H9 (cell line): ENCODE measurements at regions not wholly inside any gene's neighbourhood (a gene's known extent, or its start where the extent isn't known, plus 50 kb on each side); places are given as distances from the start of the nearest gene placed in this dataset.
A peak's percentile ranks its signal among the peaks of the same experiment; 100 is the strongest.

Experiments used
- DNase-seq: peaks from one replicate; pipeline ENCODE4 v3.0.0-alpha.2; 2017
- H2AFZ ChIP-seq: one replicate; pipeline ENCODE4 v1.6.1; 2013; ENCODE audit warnings: mild to moderate bottlenecking, low read length, control low read depth, moderate library complexity
- H2AK5ac ChIP-seq: 2 replicates; pipeline ENCODE4 v1.6.1; 2013; ENCODE audit warnings: low read length, control low read depth, mixed read lengths; ENCODE audit not compliant: insufficient read length
- H2BK120ac ChIP-seq: one replicate; pipeline ENCODE4 v1.6.1; 2013; ENCODE audit warnings: low read depth, mild to moderate bottlenecking, low read length, control low read depth, inconsistent platforms; ENCODE audit not compliant: poor library complexity, severe bottlenecking
- H2BK12ac ChIP-seq: 2 replicates; pipeline ENCODE4 v1.6.1; 2013; ENCODE audit warnings: low read length, control low read depth, mixed read lengths, low read depth; ENCODE audit not compliant: insufficient read length
- H2BK15ac ChIP-seq: 2 replicates; pipeline ENCODE4 v1.6.1; 2013; ENCODE audit warnings: low read depth, low read length, control low read depth
- H2BK20ac ChIP-seq: one replicate; pipeline ENCODE4 v1.6.1; 2013; ENCODE audit warnings: low read depth, mild to moderate bottlenecking, low read length, control low read depth, inconsistent platforms; ENCODE audit not compliant: poor library complexity, severe bottlenecking
- H2BK5ac ChIP-seq: 2 replicates; pipeline ENCODE4 v1.6.1; 2013; ENCODE audit warnings: low read length, control low read depth, mixed read lengths; ENCODE audit not compliant: insufficient read length
- H3K14ac ChIP-seq: 2 replicates; pipeline ENCODE4 v1.6.1; 2013; ENCODE audit warnings: low read length, control low read depth; ENCODE audit not compliant: insufficient read depth
- H3K18ac ChIP-seq: 2 replicates; pipeline ENCODE4 v1.6.1; 2013; ENCODE audit warnings: low read depth, mild to moderate bottlenecking, mixed read lengths, low read length, control low read depth; ENCODE audit not compliant: insufficient read length
- H3K23ac ChIP-seq: 2 replicates; pipeline ENCODE4 v1.6.1; 2013; ENCODE audit warnings: low read length, control low read depth, mixed read lengths, low read depth; ENCODE audit not compliant: insufficient read length
- H3K23me2 ChIP-seq: 2 replicates; pipeline ENCODE4 v1.6.1; 2013; ENCODE audit warnings: low read depth, mild to moderate bottlenecking, mixed read lengths, low read length, control low read depth; ENCODE audit not compliant: insufficient read length, poor library complexity, severe bottlenecking
- H3K27ac ChIP-seq: 2 replicates; pipeline ENCODE4 v1.5.1; 2013; ENCODE audit warnings: low read length, control low read depth, mixed read lengths, low read depth; ENCODE audit not compliant: insufficient read length
- H3K27me3 ChIP-seq: 2 replicates; pipeline ENCODE4 v1.6.1; 2013; ENCODE audit warnings: low read length, control low read depth, inconsistent platforms; ENCODE audit not compliant: insufficient read depth
- H3K4ac ChIP-seq: 2 replicates; pipeline ENCODE4 v1.6.1; 2013; ENCODE audit warnings: low read depth, mild to moderate bottlenecking, control low read depth, inconsistent platforms, low read length, moderate library complexity
- H3K4me1 ChIP-seq: 2 replicates; pipeline ENCODE4 v1.6.1; 2013; ENCODE audit warnings: low read length, control low read depth, inconsistent platforms; ENCODE audit not compliant: insufficient read depth
- H3K4me2 ChIP-seq: 2 replicates; pipeline ENCODE4 v1.6.1; 2013; ENCODE audit warnings: low read length, control low read depth, mixed read lengths; ENCODE audit not compliant: insufficient read length, insufficient read depth
- H3K56ac ChIP-seq: 2 replicates; pipeline ENCODE4 v1.6.1; 2013; ENCODE audit warnings: low read depth, mild to moderate bottlenecking, mixed read lengths, low read length, control low read depth; ENCODE audit not compliant: insufficient read length
- H3K79me1 ChIP-seq: 2 replicates; pipeline ENCODE4 v1.6.1; 2013; ENCODE audit warnings: low read depth, mild to moderate bottlenecking, moderate library complexity, low read length, control low read depth, inconsistent platforms; ENCODE audit not compliant: insufficient read depth, poor library complexity, severe bottlenecking
- H3K79me2 ChIP-seq: 2 replicates; pipeline ENCODE4 v1.6.1; 2013; ENCODE audit warnings: low read length, control low read depth, inconsistent platforms; ENCODE audit not compliant: insufficient read depth
- H3K9ac ChIP-seq: 2 replicates; pipeline ENCODE4 v1.6.1; 2013; ENCODE audit warnings: low read length, control low read depth, mixed read lengths; ENCODE audit not compliant: insufficient read length; ENCODE audit errors: extremely low read depth
- H3K9me3 ChIP-seq: one replicate; pipeline ENCODE4 v1.6.1; 2013; ENCODE audit warnings: low read depth, low read length, inconsistent platforms; ENCODE audit not compliant: control insufficient read depth
- H3T11ph ChIP-seq: one replicate; pipeline ENCODE4 v1.6.1; 2013; ENCODE audit warnings: mild to moderate bottlenecking, low read length, control low read depth, inconsistent platforms
- H4K20me1 ChIP-seq: one replicate; pipeline ENCODE4 v1.6.1; 2013; ENCODE audit not compliant: control insufficient read depth, insufficient read length, insufficient read depth
- H4K5ac ChIP-seq: 2 replicates; pipeline ENCODE4 v1.6.1; 2013; ENCODE audit warnings: low read depth, mild to moderate bottlenecking, mixed read lengths, low read length, control low read depth; ENCODE audit not compliant: insufficient read length
- H4K8ac ChIP-seq: replicated peaks from 2 replicates; pipeline ENCODE4 v1.6.1; 2013; ENCODE audit warnings: low read length, control low read depth, mixed read lengths, low read depth; ENCODE audit not compliant: insufficient read length
- H4K91ac ChIP-seq: 2 replicates; pipeline ENCODE4 v1.6.1; 2013; ENCODE audit warnings: low read depth, mild to moderate bottlenecking, moderate library complexity, mixed read lengths, low read length, control low read depth; ENCODE audit not compliant: insufficient read length
- H3K27ac Mint-ChIP-seq, 3 experiments: 2 replicates in 2 of 3; 3 replicates in 1 of 3; pipeline ENCODE4 v1.8.0; 2020 to 2021; ENCODE audit warnings: mixed read lengths in 3 of 3, mild to moderate bottlenecking in 1 of 3, moderate library complexity in 1 of 3
- H3K27me3 Mint-ChIP-seq: 2 replicates; pipeline ENCODE4 v1.8.0; 2021; ENCODE audit warnings: low read depth, mild to moderate bottlenecking, moderate library complexity, mixed read lengths
- H3K36me3 Mint-ChIP-seq, 3 experiments: 2 replicates in 2 of 3; 3 replicates in 1 of 3; pipeline ENCODE4 v1.8.0; 2020 to 2021; ENCODE audit warnings: low read depth in 3 of 3, mixed read lengths in 3 of 3; ENCODE audit not compliant: insufficient read depth in 1 of 3
- H3K4me1 Mint-ChIP-seq, 2 experiments: 2 replicates each; pipeline ENCODE4 v1.8.0; 2020; ENCODE audit warnings: mixed read lengths in 2 of 2
- H3K4me3 Mint-ChIP-seq, 2 experiments: 2 replicates in 1 of 2; 3 replicates in 1 of 2; pipeline ENCODE4 v1.8.0; 2020 to 2021; ENCODE audit warnings: mild to moderate bottlenecking in 2 of 2, mixed read lengths in 2 of 2, moderate library complexity in 1 of 2
- H3K9me3 Mint-ChIP-seq, 2 experiments: 2 replicates in 1 of 2; 3 replicates in 1 of 2; pipeline ENCODE4 v1.8.0; 2020; ENCODE audit warnings: mild to moderate bottlenecking in 2 of 2, mixed read lengths in 2 of 2, moderate library complexity in 1 of 2
- WGBS: extraction: QIAGEN DNeasy Blood & Tissue Kit; methylation state at CpG from one replicate; pipeline ENCODE4 v1.1.7; 2013; ENCODE audit warnings: missing lambda C conversion rate, low lambda C conversion rate, mixed read lengths; ENCODE audit not compliant: insufficient read length; ENCODE audit errors: extremely low coverage; 5-methylcytosine and 5-hydroxymethylcytosine counted together
- TF ChIP-seq, protein P1 (sequence below): fragments of 200-600 bp; sonication (generic); conservative IDR thresholded peaks from 3 replicates; pipeline ENCODE4 v1.8.0; 2021; ENCODE audit warnings: antibody characterized with exemption, mild to moderate bottlenecking

DNA sequence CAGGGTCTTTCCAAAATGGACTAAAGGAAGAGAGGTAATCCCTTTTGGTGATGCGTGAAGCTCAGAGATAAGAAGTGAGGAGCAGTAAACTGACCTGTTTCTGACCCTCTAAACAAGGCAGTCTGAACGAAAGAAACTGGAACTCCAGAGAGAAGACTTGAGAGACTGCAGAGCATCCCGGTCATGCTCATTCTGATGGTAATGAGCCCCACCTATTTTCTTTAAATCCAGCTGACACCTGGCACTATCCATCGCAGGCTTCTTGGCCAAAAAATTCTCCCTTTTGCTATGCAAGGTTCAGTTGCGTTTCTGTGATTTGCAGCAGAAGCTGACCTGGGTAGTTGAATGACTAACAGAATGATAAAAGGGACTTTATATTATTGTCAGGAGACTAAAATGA is 105.9 kb upstream of the KCNK2 start:
- H3K4me1 Mint-ChIP-seq: peaks cover 20 to 25% of the 10 kb centered on the region in 2 experiments
- no peak overlapping the region for H3K56ac ChIP-seq
- H3K9me3 Mint-ChIP-seq: no peaks in the 10 kb centered on the region
- H3K27me3 Mint-ChIP-seq: no peaks in the 10 kb centered on the region
- peak; percentile 33 for DNase-seq
- no peak overlapping the region for H4K8ac ChIP-seq
- no peaks in the 10 kb centered on the region for H3K79me1 ChIP-seq
- no peak overlapping the region for H3K23ac ChIP-seq
- H3K4me2 ChIP-seq: no peak overlapping the region
- H3K4me3 Mint-ChIP-seq: no peak overlapping the region
- no peaks in the 10 kb centered on the region for H3K36me3 Mint-ChIP-seq
- no peaks in the 10 kb centered on the region for H3K79me2 ChIP-seq
- H2BK120ac ChIP-seq: no peak overlapping the region
- peaks cover 12% of the 10 kb centered on the region; the same call in 1 of the 2 replicates for H3K4me1 ChIP-seq
- no peaks in the 10 kb centered on the region for H4K20me1 ChIP-seq
- H3K18ac ChIP-seq: no peak overlapping the region
- no peaks in the 10 kb centered on the region for H3K23me2 ChIP-seq
- H2AFZ ChIP-seq: no peak overlapping the region
- no peak overlapping the region for H2BK12ac ChIP-seq
- no peak overlapping the region for H2AK5ac ChIP-seq
- H3K27ac Mint-ChIP-seq: peak overlapping the region in 1 of 3 experiments; percentile 78; a peak in 2 of 7 replicates
- WGBS: no CpG with 5 or more reads among the region's 5 CpGs
- H2BK20ac ChIP-seq: no peak overlapping the region
- H2BK15ac ChIP-seq: no peak overlapping the region
- H3K27ac ChIP-seq: no peak overlapping the region
- no peaks in the 10 kb centered on the region for H3K27me3 ChIP-seq
- no peak overlapping the region for H3K9ac ChIP-seq
- H3K9me3 ChIP-seq: no peaks in the 10 kb centered on the region
- TF ChIP-seq, protein P1, sequence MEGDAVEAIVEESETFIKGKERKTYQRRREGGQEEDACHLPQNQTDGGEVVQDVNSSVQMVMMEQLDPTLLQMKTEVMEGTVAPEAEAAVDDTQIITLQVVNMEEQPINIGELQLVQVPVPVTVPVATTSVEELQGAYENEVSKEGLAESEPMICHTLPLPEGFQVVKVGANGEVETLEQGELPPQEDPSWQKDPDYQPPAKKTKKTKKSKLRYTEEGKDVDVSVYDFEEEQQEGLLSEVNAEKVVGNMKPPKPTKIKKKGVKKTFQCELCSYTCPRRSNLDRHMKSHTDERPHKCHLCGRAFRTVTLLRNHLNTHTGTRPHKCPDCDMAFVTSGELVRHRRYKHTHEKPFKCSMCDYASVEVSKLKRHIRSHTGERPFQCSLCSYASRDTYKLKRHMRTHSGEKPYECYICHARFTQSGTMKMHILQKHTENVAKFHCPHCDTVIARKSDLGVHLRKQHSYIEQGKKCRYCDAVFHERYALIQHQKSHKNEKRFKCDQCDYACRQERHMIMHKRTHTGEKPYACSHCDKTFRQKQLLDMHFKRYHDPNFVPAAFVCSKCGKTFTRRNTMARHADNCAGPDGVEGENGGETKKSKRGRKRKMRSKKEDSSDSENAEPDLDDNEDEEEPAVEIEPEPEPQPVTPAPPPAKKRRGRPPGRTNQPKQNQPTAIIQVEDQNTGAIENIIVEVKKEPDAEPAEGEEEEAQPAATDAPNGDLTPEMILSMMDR: no peak
- H4K5ac ChIP-seq: no peak overlapping the region
- no peak overlapping the region for H3K4ac ChIP-seq
- no peak overlapping the region for H2BK5ac ChIP-seq
- no peak overlapping the region for H3K14ac ChIP-seq
- no peak overlapping the region for H4K91ac ChIP-seq
- no peak overlapping the region for H3T11ph ChIP-seq
